HG02610 (cell line): ENCODE measurements at regions not wholly inside any gene's neighbourhood (a gene's known extent, or its start where the extent isn't known, plus 50 kb on each side); places are given as distances from the start of the nearest gene placed in this dataset.

ENCODE experiments used
- ATAC-seq: cut with Tn5 transposase; IDR thresholded peaks from one replicate; pipeline ENCODE4 v1.9.1; 2021; ENCODE audit warnings: mild to moderate bottlenecking, moderate library complexity; ENCODE audit not compliant: unreplicated experiment

GRCh38 chr5:34525761-34526160 is 130.4 kb upstream of the RAI14 start:
- ATAC-seq = no peak

- ATAC-seq = no peak
Measured at GRCh38 chr5:34526682-34527305, 129.3 kb upstream of the RAI14 start.

GRCh38 chr5:34529581-34530331 is 126.4 kb upstream of the RAI14 start:
- no peak for ATAC-seq

GRCh38 chr5:34530637-34531036 is 125.5 kb upstream of the RAI14 start:
- no peak for ATAC-seq

GRCh38 chr5:34531751-34532360 is 124.3 kb upstream of the RAI14 start:
- ATAC-seq = no peak

- peak; percentile 93 for ATAC-seq
Measured at GRCh38 chr5:34533582-34534522, 122.3 kb upstream of the RAI14 start.

GRCh38 chr5:34534523-34535103 is 121.5 kb upstream of the RAI14 start:
- no peak for ATAC-seq

- no peak for ATAC-seq
Measured at GRCh38 chr5:34535433-34535832, 120.7 kb upstream of the RAI14 start.

GRCh38 chr5:34535944-34536623 is 120.0 kb upstream of the RAI14 start:
- ATAC-seq = no peak

- ATAC-seq = no peak
Measured at GRCh38 chr5:34536699-34537098, 119.4 kb upstream of the RAI14 start.

- ATAC-seq = no peak
Measured at GRCh38 chr5:34538026-34538672, 118.0 kb upstream of the RAI14 start.

GRCh38 chr5:34539183-34539582 is 116.9 kb upstream of the RAI14 start:
- ATAC-seq = no peak

GRCh38 chr5:34541067-34541466 is 115.1 kb upstream of the RAI14 start:
- ATAC-seq = no peak

GRCh38 chr5:34542818-34543217 is 113.3 kb upstream of the RAI14 start:
- ATAC-seq = no peak

GRCh38 chr5:34543687-34544086 is 112.4 kb upstream of the RAI14 start:
- no peak for ATAC-seq

GRCh38 chr5:34544403-34544802 is 111.7 kb upstream of the RAI14 start:
- ATAC-seq = no peak

GRCh38 chr5:34545164-34545563 is 111.0 kb upstream of the RAI14 start:
- ATAC-seq = no peak

GRCh38 chr5:34545626-34546025 is 110.5 kb upstream of the RAI14 start:
- ATAC-seq = no peak

GRCh38 chr5:34547300-34548085 is 108.6 kb upstream of the RAI14 start:
- ATAC-seq = no peak
